ENCODE measurements at regions not wholly inside any gene's neighbourhood (a gene's known extent, or its start where the extent isn't known, plus 50 kb on each side); places are given as distances from the start of the nearest gene placed in this dataset.
"Not testable (repeated sequence)": the region's sequence is repeated elsewhere in the genome, so short reads cannot be mapped to it uniquely, and the experiment has no call there.

GRCh38 chr22:25334631-25335030, 115.2 kb downstream of the CRYBB2 start:
- not testable (repeated sequence) for TF ChIP-seq POLR2AphosphoS5 (IDR thresholded peaks at IDR 0.05; ENCODE audit: low read depth); CTCF (conservative IDR thresholded peaks at IDR 0.05; ENCODE audit: low read depth in 2 of 2)

Measured in GM23338 (cell line).